Fibroblast of the aortic adventitia (primary cell): ENCODE measurements at regions not wholly inside any gene's neighbourhood (a gene's known extent, or its start where the extent isn't known, plus 50 kb on each side); places are given as distances from the start of the nearest gene placed in this dataset.

Experiments
- DNase-seq: peaks from one replicate; pipeline ENCODE4 v3.0.0-alpha.2; 2010; ENCODE audit warnings: low read depth
- H3K4me3 ChIP-seq: 2 replicates; pipeline ENCODE4 v1.5.1; 2011; ENCODE audit warnings: low read depth, mild to moderate bottlenecking, control low read depth, low read length, moderate library complexity
- TF ChIP-seq, protein P1 (sequence below): IDR thresholded peaks from 2 replicates; pipeline ENCODE4 v1.5.1; 2011; ENCODE audit warnings: mild to moderate bottlenecking, low read length, control low read depth, inconsistent platforms; ENCODE audit not compliant: insufficient read depth

DNA sequence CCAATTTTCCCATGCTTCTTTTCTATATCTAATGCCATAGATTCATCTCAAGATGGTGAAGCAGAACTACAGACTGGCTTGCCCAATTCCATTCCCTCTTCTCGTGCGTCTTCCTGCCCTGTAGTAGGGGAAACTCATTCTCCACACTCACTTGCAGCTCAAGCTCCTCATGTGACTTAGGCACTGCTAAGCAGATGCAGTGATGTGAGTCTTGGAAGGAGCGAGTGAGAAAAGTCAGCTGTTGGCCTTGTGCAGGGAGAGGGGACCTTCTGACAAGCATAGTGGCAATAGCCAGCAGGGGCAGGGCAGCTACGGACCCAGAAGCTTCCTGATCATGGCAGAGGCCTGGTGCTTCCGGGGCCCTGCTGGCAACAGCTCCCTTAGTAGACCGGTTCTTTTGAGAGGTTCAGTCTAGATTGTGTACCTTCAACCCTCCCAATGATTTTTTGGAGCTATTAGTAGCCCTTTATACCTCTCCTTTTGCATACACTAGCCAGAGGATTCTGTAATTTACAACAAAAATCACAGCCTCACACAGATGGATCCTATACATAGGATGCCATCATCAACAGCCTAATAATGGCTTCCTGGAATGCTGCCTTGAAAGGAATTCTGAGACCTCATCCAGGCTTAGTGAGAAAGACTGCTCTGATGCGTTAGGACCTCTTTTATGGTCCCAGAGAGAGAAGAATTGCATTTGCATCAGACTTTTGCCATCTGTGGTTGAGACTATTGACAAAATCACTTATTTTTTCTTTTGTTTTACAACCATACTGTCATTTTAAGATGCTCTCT is 121.5 kb upstream of the RIPOR2 start:
- DNase-seq, result no peak
- TF ChIP-seq, protein P1, sequence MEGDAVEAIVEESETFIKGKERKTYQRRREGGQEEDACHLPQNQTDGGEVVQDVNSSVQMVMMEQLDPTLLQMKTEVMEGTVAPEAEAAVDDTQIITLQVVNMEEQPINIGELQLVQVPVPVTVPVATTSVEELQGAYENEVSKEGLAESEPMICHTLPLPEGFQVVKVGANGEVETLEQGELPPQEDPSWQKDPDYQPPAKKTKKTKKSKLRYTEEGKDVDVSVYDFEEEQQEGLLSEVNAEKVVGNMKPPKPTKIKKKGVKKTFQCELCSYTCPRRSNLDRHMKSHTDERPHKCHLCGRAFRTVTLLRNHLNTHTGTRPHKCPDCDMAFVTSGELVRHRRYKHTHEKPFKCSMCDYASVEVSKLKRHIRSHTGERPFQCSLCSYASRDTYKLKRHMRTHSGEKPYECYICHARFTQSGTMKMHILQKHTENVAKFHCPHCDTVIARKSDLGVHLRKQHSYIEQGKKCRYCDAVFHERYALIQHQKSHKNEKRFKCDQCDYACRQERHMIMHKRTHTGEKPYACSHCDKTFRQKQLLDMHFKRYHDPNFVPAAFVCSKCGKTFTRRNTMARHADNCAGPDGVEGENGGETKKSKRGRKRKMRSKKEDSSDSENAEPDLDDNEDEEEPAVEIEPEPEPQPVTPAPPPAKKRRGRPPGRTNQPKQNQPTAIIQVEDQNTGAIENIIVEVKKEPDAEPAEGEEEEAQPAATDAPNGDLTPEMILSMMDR, result no peak
- H3K4me3 ChIP-seq, result no peak overlapping the region

DNA sequence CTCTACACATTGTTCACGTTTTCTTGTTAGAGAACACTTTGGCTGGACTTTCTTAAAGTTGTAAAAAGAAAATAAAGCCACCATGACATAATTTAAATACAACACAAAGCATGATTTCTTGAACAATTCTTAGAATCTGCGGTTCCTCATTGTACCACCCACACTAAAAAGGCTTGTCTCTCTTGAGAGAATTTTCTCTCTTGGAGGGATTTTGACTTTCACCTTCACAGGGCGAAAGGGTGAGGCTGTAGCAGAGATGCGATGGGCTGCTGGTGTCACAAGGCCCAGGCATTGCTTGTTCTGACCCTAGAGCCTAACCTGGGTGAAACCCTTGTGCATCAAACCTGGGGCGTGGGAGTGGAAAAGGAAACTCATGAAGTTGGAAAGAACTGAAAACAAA is 122.7 kb upstream of the RIPOR2 start:
- TF ChIP-seq, protein P1, result no peak
- DNase-seq, result no peak
- H3K4me3 ChIP-seq, result no peak overlapping the region

DNA sequence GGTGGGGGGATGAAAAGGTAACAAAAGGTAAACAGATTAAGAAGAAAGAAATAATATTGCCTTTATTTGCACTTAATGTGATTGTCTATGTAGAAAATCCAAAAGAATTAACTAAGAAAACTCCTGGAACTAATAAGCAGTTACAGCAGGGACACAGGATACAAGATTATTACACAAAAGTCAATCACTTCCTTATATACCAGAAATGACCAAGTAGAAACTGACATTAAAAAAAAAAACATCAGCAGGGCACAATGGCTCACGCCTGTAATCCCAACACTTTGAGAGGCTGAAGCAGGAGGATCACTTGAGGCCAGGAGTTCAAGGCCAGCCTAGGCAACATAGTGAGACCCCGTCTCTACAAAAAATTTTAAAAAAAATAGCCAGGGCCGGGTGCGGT is 123.2 kb upstream of the RIPOR2 start:
- TF ChIP-seq, protein P1, result no peak
- H3K4me3 ChIP-seq, result no peak overlapping the region
- DNase-seq, result no peak

DNA sequence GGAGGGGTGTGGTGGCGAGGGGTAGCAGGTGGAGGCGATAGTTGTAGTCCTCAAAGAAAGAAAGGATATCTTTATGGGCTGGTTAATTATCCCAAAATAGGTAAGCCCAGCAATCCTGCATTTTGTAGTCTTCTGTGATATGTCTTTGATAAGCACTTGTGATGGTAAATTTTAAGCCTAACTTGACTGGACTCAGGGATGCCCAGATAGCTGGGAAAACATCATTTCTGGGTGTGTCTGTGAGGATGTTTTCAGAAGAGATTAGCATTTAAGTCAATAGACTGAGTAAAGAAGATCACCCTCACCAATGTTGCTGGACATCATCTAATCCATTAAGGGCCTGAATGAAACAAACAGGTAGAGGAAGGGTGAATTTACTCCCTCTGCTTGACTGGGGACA is 124.8 kb upstream of the RIPOR2 start:
- no peak for DNase-seq
- no peak overlapping the region for H3K4me3 ChIP-seq
- TF ChIP-seq, protein P1, result no peak

DNA sequence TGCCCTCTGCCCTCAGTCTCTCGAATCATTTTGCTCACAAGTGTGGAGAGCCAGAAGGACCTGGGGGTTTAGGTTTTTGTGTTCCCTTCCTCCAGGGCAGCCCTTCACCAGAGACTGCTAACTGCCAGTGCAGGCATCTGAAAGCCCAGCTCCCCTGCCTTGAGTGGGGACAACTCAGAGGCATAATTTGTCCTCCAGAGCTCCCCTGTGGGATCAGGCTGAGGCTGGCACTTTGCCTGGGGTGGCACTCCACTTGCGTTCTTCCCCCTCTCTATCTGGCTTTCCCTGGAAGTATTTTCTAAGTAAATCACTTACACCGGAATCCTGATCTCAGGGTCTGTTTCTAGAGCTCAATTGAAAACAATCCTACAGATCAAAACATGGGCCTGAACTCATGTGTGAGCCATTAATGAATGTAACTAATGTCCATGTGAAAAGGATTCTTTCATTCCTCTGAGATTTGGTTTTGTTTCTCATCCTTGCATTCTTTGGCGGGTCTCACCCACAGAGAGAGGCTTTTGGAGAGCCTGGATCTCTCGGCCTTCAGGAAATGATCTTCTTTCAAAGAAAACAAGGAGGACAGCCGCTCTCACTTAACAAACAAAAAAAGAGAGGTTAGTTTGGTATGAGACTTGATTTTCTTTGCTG is 125.7 kb upstream of the RIPOR2 start:
- TF ChIP-seq, protein P1, result no peak
- DNase-seq, result peak; percentile 13
- H3K4me3 ChIP-seq, result no peak overlapping the region

DNA sequence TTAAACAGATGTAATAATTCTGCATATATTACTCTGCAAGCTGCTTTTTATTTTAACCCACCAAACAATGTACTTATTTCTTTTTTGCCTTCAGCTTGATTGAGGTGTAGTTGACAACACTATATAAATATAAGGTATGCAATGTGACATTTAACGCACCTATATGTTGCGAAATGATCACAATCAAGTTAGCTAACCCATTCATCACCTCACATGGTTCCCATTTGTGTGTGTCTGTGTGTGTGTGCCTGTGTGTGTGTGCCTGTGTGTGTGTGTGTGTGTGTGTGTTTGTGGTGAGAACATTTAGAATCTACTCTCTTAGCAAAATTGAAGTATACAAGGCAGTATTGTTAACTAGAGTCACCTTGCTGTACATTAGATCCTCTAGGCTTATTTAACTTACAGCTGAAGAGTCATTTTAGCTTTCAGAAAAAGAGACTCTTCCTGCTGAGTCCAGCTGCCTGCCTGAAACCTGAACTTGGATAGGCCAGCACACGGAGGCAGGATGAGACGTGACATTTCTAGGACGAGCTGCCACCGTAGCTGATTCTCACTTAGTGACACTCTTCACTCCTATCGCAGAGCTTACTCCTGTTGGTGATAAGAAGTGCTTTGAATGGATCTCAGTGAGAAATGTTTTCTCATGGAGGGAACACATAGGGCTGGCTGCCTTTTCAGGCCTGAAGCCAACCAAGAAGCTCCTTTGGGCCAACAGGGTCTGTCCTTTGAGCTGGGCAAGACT is 126.5 kb upstream of the RIPOR2 start:
- no peak overlapping the region for H3K4me3 ChIP-seq
- TF ChIP-seq, protein P1, result no peak
- DNase-seq, result no peak
